ENCODE measurements at regions not wholly inside any gene's neighbourhood (a gene's known extent, or its start where the extent isn't known, plus 50 kb on each side); places are given as distances from the start of the nearest gene placed in this dataset.

- H4K91ac ChIP-seq (ENCODE audit: insufficient read depth, low read depth, low read length), result no peak overlapping the region
- H3K14ac ChIP-seq (replicated peaks; ENCODE audit: low read depth, low read length), result no peak overlapping the region
- no peak overlapping the region for H3K18ac ChIP-seq (ENCODE audit: low read depth, low read length)
- no peak overlapping the region for H2AK9ac ChIP-seq (replicated peaks; ENCODE audit: low read depth, low read length, poor library complexity)
- H2AFZ ChIP-seq (replicated peaks; ENCODE audit: low read length, poor library complexity), result no peak overlapping the region
- TF ChIP-seq MAZ (IDR thresholded peaks at IDR 0.05; ENCODE audit: borderline replicate concordance, low read depth, low read length) (no peak), RFX5 (IDR thresholded peaks at IDR 0.05; ENCODE audit: low read depth, low read length) (no peak), CEBPB (IDR thresholded peaks at IDR 0.05; ENCODE audit: low read depth, low read length) (no peak), POLR2A (IDR thresholded peaks at IDR 0.05; ENCODE audit: low read depth, low read length) (no peak), RAD21 (IDR thresholded peaks at IDR 0.05; ENCODE audit: low read length) (no peak), CTCF (conservative IDR thresholded peaks at IDR 0.05; ENCODE audit: low read depth, low read length) (no peak), MXI1 (IDR thresholded peaks at IDR 0.05; ENCODE audit: borderline replicate concordance, low read depth, low read length) (no peak), CHD1 (IDR thresholded peaks at IDR 0.05; ENCODE audit: low read depth, low read length) (no peak), ELK1 (IDR thresholded peaks at IDR 0.05; ENCODE audit: borderline replicate concordance, low read depth, low read length) (no peak), NFE2L2 (IDR thresholded peaks at IDR 0.05; ENCODE audit: low read depth, low read length) (no peak), SMC3 (IDR thresholded peaks at IDR 0.05; ENCODE audit: low read depth, low read length) (no peak), FOS (IDR thresholded peaks at IDR 0.05; ENCODE audit: low read depth, low read length) (no peak)
- H3K27ac ChIP-seq (ENCODE audit: insufficient read depth, low read length), result no peak overlapping the region
- H2BK120ac ChIP-seq (ENCODE audit: low read depth, low read length), result no peak overlapping the region
- H3K27me3 ChIP-seq (ENCODE audit: control insufficient read depth, insufficient read depth, low read length), result peaks cover 5% of the 10 kb centered on the region
- no peak overlapping the region for H3K4me2 ChIP-seq (ENCODE audit: low read depth, low read length)
- H3K9me1 ChIP-seq (ENCODE audit: insufficient read depth, low read length), result no peaks in the 10 kb centered on the region
- ChIA-PET POLR2A (ENCODE audit: unreplicated experiment) (no interaction called here), CTCF (no interaction called here)
- ATAC-seq (ENCODE audit: low read depth) (no peak), DNase-seq (no peak)
- dilution Hi-C loops (cut with HindIII; ENCODE audit: low sequenced_read_pairs, unreplicated experiment), result no loop called here
- H3K79me1 ChIP-seq (ENCODE audit: low read depth in 1 of 2, low read length in 2 of 2), result no peaks in the 10 kb centered on the region
- H2BK15ac ChIP-seq (ENCODE audit: low read depth, low read length), result no peak overlapping the region
- H4K8ac ChIP-seq (ENCODE audit: low read depth in 2 of 2, low read length in 2 of 2), result no peak overlapping the region
- no peak overlapping the region for H3K4ac ChIP-seq (ENCODE audit: low read depth, low read length)
- H3K23ac ChIP-seq (ENCODE audit: low read depth, low read length), result no peak overlapping the region
- no peak overlapping the region for H3K4me3 ChIP-seq (ENCODE audit: insufficient read depth, low read depth, low read length)
- H3K9ac ChIP-seq (ENCODE audit: low read depth, low read length), result no peak overlapping the region
- H3K4me1 ChIP-seq (ENCODE audit: control insufficient read depth, insufficient read depth, low read length), result no peaks in the 10 kb centered on the region
- no TSS peak for BruUV-seq (replicated peaks)
- WGBS, 2 experiments (ENCODE audit: extremely low coverage in 2 of 2, insufficient read length in 1 of 2), result 46% methylated on average over 1 of the region's 1 CpG; no CpG with 5 or more reads in 1 of the 2 experiments
- no peak overlapping the region for H3K56ac ChIP-seq (ENCODE audit: extremely low read depth, insufficient read depth, low read length)
- H3K36me3 ChIP-seq (ENCODE audit: control insufficient read depth, insufficient read depth, low read length), result no peaks in the 10 kb centered on the region
- intact Hi-C loops (cut with micrococcal nuclease), result no loop called here
- H2AK5ac ChIP-seq (ENCODE audit: low read depth, low read length), result no peak overlapping the region
- H2BK20ac ChIP-seq (ENCODE audit: low read depth, low read length), result no peak overlapping the region
- H3K9me3 ChIP-seq (ENCODE audit: control insufficient read depth, insufficient read depth, low read length), result no peaks in the 10 kb centered on the region
- H4K20me1 ChIP-seq (ENCODE audit: insufficient read depth, low read length), result no peaks in the 10 kb centered on the region
- no peak overlapping the region for H2BK5ac ChIP-seq (ENCODE audit: low read depth, low read length, poor library complexity, severe bottlenecking)
- no peak overlapping the region for H4K5ac ChIP-seq (ENCODE audit: low read depth, low read length)
- in situ Hi-C loops (cut with MboI; ENCODE audit: low sequenced_read_pairs), result loop anchor here (25.0 kb wide), 1 partner anchor 920 kb away; no protein-coding TSS in a partner anchor
Measured at GRCh38 chr4:54392479-54392878, 163.4 kb downstream of the PDGFRA start.

All from IMR-90 (cell line).